Suprapubic skin (tissue), 3 donors: ENCODE measurements at regions not wholly inside any gene's neighbourhood (a gene's known extent, or its start where the extent isn't known, plus 50 kb on each side); places are given as distances from the start of the nearest gene placed in this dataset.

Source experiments
- POLR2A ChIP-seq, 2 donors: fragments of 450-650 bp; IDR thresholded peaks; one replicate each; pipeline ENCODE4 v1.6.1; 2017; ENCODE audit warnings: antibody characterized with exemption in 2 of 2, mild to moderate bottlenecking in 2 of 2, moderate library complexity in 2 of 2
- TF ChIP-seq, protein P1 (sequence below), 2 donors: fragments of 200-600 bp in 1 of 2; fragments of 450-650 bp in 1 of 2; sonication (generic) in 1 of 2; IDR thresholded peaks; one replicate each; pipeline ENCODE4 v1.5.1; 2016 to 2019; ENCODE audit warnings: antibody characterized with exemption in 2 of 2, mild to moderate bottlenecking in 1 of 2, moderate library complexity in 1 of 2

DNA sequence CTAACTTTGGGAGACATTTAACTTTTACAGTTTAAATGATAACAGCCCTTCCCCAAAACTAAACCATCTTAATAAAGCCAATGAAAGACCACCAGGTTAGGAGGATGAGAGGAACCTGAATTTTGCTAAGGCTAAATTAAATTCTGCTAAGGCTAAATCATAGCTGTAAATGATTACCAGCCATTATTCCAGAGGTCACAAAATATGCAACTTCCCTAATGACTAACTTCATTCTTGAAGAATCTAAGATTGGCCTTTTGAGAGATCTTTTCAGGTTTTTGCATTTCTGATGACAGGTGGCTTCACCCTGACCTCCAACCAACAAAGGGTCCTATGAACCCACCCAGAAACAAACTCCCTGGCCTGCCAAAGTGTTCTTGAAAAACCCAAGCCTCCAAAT, 373.3 kb downstream of the IPMK start:
- TF ChIP-seq POLR2A (IDR thresholded peaks at IDR 0.05) = no peak
- TF ChIP-seq, protein P1, sequence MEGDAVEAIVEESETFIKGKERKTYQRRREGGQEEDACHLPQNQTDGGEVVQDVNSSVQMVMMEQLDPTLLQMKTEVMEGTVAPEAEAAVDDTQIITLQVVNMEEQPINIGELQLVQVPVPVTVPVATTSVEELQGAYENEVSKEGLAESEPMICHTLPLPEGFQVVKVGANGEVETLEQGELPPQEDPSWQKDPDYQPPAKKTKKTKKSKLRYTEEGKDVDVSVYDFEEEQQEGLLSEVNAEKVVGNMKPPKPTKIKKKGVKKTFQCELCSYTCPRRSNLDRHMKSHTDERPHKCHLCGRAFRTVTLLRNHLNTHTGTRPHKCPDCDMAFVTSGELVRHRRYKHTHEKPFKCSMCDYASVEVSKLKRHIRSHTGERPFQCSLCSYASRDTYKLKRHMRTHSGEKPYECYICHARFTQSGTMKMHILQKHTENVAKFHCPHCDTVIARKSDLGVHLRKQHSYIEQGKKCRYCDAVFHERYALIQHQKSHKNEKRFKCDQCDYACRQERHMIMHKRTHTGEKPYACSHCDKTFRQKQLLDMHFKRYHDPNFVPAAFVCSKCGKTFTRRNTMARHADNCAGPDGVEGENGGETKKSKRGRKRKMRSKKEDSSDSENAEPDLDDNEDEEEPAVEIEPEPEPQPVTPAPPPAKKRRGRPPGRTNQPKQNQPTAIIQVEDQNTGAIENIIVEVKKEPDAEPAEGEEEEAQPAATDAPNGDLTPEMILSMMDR (IDR thresholded peaks at IDR 0.05) = no peak
